Keratinocyte (primary cell): ENCODE measurements at regions not wholly inside any gene's neighbourhood (a gene's known extent, or its start where the extent isn't known, plus 50 kb on each side); places are given as distances from the start of the nearest gene placed in this dataset.

Source experiments
- CTCF ChIP-seq, 3 experiments: IDR thresholded peaks in 1 of 3; conservative IDR thresholded peaks in 1 of 3; optimal IDR thresholded peaks in 1 of 3; 2 replicates in 2 of 3; 3 replicates in 1 of 3; pipeline versions ENCODE3 to v1.5.1; 2011; ENCODE audit warnings: low read length in 3 of 3, mild to moderate bottlenecking in 3 of 3, moderate library complexity in 2 of 3, control low read depth in 1 of 3, inconsistent platforms in 1 of 3; ENCODE audit not compliant: insufficient read depth in 2 of 3; ENCODE audit errors: extremely low read depth in 1 of 3
- EZH2 ChIP-seq: IDR thresholded peaks from one replicate; pipeline ENCODE4 v1.6.1; 2012; ENCODE audit warnings: inconsistent platforms, mild to moderate bottlenecking, low read length, moderate library complexity

- TF ChIP-seq EZH2: no peak
- no peak for TF ChIP-seq CTCF (optimal IDR thresholded peaks at IDR 0.05 in 1 of 3, IDR thresholded peaks at IDR 0.05 in 1 of 3, conservative IDR thresholded peaks at IDR 0.05 in 1 of 3; ENCODE audit: extremely low read depth in 1 of 3, insufficient read depth in 2 of 3, low read length in 3 of 3)
Observed at GRCh38 chr2:30084915-30085314, 61.9 kb upstream of the YPEL5 start.
